Left hindlimb (tissue), 1 donor: ENCODE measurements at regions not wholly inside any gene's neighbourhood (a gene's known extent, or its start where the extent isn't known, plus 50 kb on each side); places are given as distances from the start of the nearest gene placed in this dataset.
"Not testable (repeated sequence)": the region's sequence is repeated elsewhere in the genome, so short reads cannot be mapped to it uniquely, and the experiment has no call there.

ENCODE experiments used
- DNase-seq: peaks from one replicate; pipeline ENCODE4 v3.0.0-alpha.2; 2018

GRCh38 chr22:23460517-23461031 is 119.5 kb downstream of the IGLL1 start:
- DNase-seq, result not testable (repeated sequence)

GRCh38 chr22:23459645-23460516 is 120.2 kb downstream of the IGLL1 start:
- not testable (repeated sequence) for DNase-seq

- DNase-seq, result no peak
Observed at GRCh38 chr22:23458663-23459541, 121.2 kb downstream of the IGLL1 start.

- DNase-seq, result no peak
Observed at GRCh38 chr22:23457380-23457985, 122.6 kb downstream of the IGLL1 start.

- DNase-seq, result not testable (repeated sequence)
Observed at GRCh38 chr22:23456666-23457379, 123.3 kb downstream of the IGLL1 start.

- not testable (repeated sequence) for DNase-seq
Observed at GRCh38 chr22:23454345-23454744, 125.7 kb downstream of the IGLL1 start.

GRCh38 chr22:23453277-23453676 is 126.8 kb downstream of the IGLL1 start:
- DNase-seq, result no peak

- DNase-seq, result no peak
Observed at GRCh38 chr22:23452231-23453010, 127.7 kb downstream of the IGLL1 start.

GRCh38 chr22:23451452-23452230 is 128.4 kb downstream of the IGLL1 start:
- not testable (repeated sequence) for DNase-seq

GRCh38 chr22:23450821-23451220 is 129.3 kb downstream of the IGLL1 start:
- DNase-seq, result not testable (repeated sequence)

- no peak for DNase-seq
Observed at GRCh38 chr22:23450434-23450795, 129.7 kb downstream of the IGLL1 start.

GRCh38 chr22:23449748-23450433 is 130.2 kb downstream of the IGLL1 start:
- not testable (repeated sequence) for DNase-seq

GRCh38 chr22:23448499-23449288 is 131.4 kb downstream of the IGLL1 start:
- not testable (repeated sequence) for DNase-seq

GRCh38 chr22:23446796-23447350 is 133.2 kb downstream of the IGLL1 start:
- DNase-seq, result no peak

- not testable (repeated sequence) for DNase-seq
Observed at GRCh38 chr22:23446194-23446593, 133.9 kb downstream of the IGLL1 start.

GRCh38 chr22:23443905-23444304 is 136.2 kb downstream of the IGLL1 start:
- not testable (repeated sequence) for DNase-seq

- not testable (repeated sequence) for DNase-seq
Observed at GRCh38 chr22:23439581-23439980, 140.5 kb downstream of the IGLL1 start.

GRCh38 chr22:23438216-23438615 is 141.9 kb downstream of the IGLL1 start:
- no peak for DNase-seq

- no peak for DNase-seq
Observed at GRCh38 chr22:23437779-23438178, 142.3 kb downstream of the IGLL1 start.
